ENCODE measurements at regions not wholly inside any gene's neighbourhood (a gene's known extent, or its start where the extent isn't known, plus 50 kb on each side); places are given as distances from the start of the nearest gene placed in this dataset.

- TF ChIP-seq CTCF (IDR thresholded peaks at IDR 0.05; ENCODE audit: borderline replicate concordance, insufficient read depth, low read depth, low read length): no peak
- no peak overlapping the region for H3K4me3 ChIP-seq (ENCODE audit: low read depth, low read length)
Measured at GRCh38 chr12:61879229-61879628, 381.0 kb upstream of the USP15 start.

- H3K4me3 ChIP-seq (ENCODE audit: low read depth, low read length): no peak overlapping the region
- no peak for TF ChIP-seq CTCF (IDR thresholded peaks at IDR 0.05; ENCODE audit: borderline replicate concordance, insufficient read depth, low read depth, low read length)
Measured at GRCh38 chr12:61880186-61880585, 380.0 kb upstream of the USP15 start.

GRCh38 chr12:61891632-61892031 lies 368.6 kb upstream of the USP15 start:
- no peak overlapping the region for H3K4me3 ChIP-seq (ENCODE audit: low read depth, low read length)
- no peak for TF ChIP-seq CTCF (IDR thresholded peaks at IDR 0.05; ENCODE audit: borderline replicate concordance, insufficient read depth, low read depth, low read length)

GRCh38 chr12:61894168-61894567 lies 366.0 kb upstream of the USP15 start:
- TF ChIP-seq CTCF (IDR thresholded peaks at IDR 0.05; ENCODE audit: borderline replicate concordance, insufficient read depth, low read depth, low read length): no peak
- H3K4me3 ChIP-seq (ENCODE audit: low read depth, low read length): no peak overlapping the region

GRCh38 chr12:61896436-61896835 lies 363.8 kb upstream of the USP15 start:
- no peak for TF ChIP-seq CTCF (IDR thresholded peaks at IDR 0.05; ENCODE audit: borderline replicate concordance, insufficient read depth, low read depth, low read length)
- H3K4me3 ChIP-seq (ENCODE audit: low read depth, low read length): no peak overlapping the region

GRCh38 chr12:61902403-61902802 lies 357.8 kb upstream of the USP15 start:
- no peak overlapping the region for H3K4me3 ChIP-seq (ENCODE audit: low read depth, low read length)
- TF ChIP-seq CTCF (IDR thresholded peaks at IDR 0.05; ENCODE audit: borderline replicate concordance, insufficient read depth, low read depth, low read length): no peak

GRCh38 chr12:61911113-61911512 lies 349.1 kb upstream of the USP15 start:
- no peak overlapping the region for H3K4me3 ChIP-seq (ENCODE audit: low read depth, low read length)
- TF ChIP-seq CTCF (IDR thresholded peaks at IDR 0.05; ENCODE audit: borderline replicate concordance, insufficient read depth, low read depth, low read length): no peak

All from GM12875 (cell line).